WERI-Rb-1 (cell line): ENCODE measurements at regions not wholly inside any gene's neighbourhood (a gene's known extent, or its start where the extent isn't known, plus 50 kb on each side); places are given as distances from the start of the nearest gene placed in this dataset.

ENCODE experiments used
- DNase-seq: peaks from one replicate; pipeline ENCODE4 v3.0.0-alpha.2; 2020
- H3K27ac ChIP-seq: fragments of 250-450 bp; sonication (Bioruptor Pico); 2 replicates; pipeline ENCODE4 v1.5.1; 2020; ENCODE audit warnings: mild to moderate bottlenecking, moderate library complexity
- H3K27me3 ChIP-seq: fragments of 250-450 bp; sonication (Bioruptor Pico); 2 replicates; pipeline ENCODE4 v1.5.1; 2021; ENCODE audit warnings: mild to moderate bottlenecking, low read depth, moderate library complexity; ENCODE audit not compliant: insufficient read depth, severe bottlenecking
- H3K36me3 ChIP-seq: fragments of 250-450 bp; sonication (Bioruptor Pico); 2 replicates; pipeline ENCODE4 v1.5.1; 2020; ENCODE audit warnings: mild to moderate bottlenecking, moderate library complexity
- H3K4me3 ChIP-seq: 2 replicates; pipeline ENCODE4 v1.5.1; 2011; ENCODE audit warnings: low read depth, mild to moderate bottlenecking, control low read depth, low read length
- H3K9me3 ChIP-seq: fragments of 250-450 bp; sonication (Bioruptor Pico); 2 replicates; pipeline ENCODE4 v1.5.1; 2021; ENCODE audit warnings: mild to moderate bottlenecking, moderate library complexity; ENCODE audit not compliant: severe bottlenecking
- TF ChIP-seq, protein P1 (sequence below): IDR thresholded peaks from 2 replicates; pipeline ENCODE4 v1.5.1; 2011; ENCODE audit warnings: low read depth, mild to moderate bottlenecking, control low read depth, inconsistent platforms, low read length

DNA sequence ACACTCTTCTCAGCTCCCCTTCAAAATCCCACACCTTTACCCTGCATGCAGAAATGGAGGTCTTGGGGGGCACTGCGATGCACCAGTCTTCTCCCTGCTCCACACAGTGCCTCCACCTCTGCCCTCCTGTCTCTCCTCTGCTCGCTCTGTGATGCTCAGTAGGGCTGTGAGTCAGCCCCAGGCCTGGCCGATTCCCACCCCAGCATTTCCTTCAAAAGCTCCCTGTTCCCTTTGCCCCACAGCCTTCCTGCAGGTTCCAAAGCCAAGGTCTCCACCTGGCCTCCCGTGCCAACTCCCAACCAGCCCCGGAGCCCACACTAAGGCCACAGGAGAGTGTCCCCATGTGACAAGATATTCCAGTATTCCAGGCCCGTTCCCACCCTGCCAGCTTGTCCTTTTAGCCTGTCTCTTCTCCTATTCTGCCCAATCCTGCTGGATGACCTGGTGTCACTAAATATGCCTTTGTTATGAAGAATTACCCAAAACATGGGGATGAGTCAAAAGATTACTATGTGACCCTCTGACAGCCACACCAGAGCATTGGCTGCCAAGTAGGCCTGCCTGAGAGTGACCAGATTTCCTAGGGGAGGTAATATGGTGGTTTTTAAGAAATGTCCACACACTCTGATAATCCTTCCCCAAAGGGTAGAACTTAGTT, 118.9 kb upstream of the NXT1 start:
- TF ChIP-seq, protein P1, sequence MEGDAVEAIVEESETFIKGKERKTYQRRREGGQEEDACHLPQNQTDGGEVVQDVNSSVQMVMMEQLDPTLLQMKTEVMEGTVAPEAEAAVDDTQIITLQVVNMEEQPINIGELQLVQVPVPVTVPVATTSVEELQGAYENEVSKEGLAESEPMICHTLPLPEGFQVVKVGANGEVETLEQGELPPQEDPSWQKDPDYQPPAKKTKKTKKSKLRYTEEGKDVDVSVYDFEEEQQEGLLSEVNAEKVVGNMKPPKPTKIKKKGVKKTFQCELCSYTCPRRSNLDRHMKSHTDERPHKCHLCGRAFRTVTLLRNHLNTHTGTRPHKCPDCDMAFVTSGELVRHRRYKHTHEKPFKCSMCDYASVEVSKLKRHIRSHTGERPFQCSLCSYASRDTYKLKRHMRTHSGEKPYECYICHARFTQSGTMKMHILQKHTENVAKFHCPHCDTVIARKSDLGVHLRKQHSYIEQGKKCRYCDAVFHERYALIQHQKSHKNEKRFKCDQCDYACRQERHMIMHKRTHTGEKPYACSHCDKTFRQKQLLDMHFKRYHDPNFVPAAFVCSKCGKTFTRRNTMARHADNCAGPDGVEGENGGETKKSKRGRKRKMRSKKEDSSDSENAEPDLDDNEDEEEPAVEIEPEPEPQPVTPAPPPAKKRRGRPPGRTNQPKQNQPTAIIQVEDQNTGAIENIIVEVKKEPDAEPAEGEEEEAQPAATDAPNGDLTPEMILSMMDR: no peak
- no peak for DNase-seq
- Histone ChIP-seq H3K36me3 (no peaks in the 10 kb centered on the region), H3K9me3 (no peaks in the 10 kb centered on the region), H3K4me3 (no peak overlapping the region), H3K27me3 (peaks cover 85% of the 10 kb centered on the region), H3K27ac (no peak overlapping the region)

DNA sequence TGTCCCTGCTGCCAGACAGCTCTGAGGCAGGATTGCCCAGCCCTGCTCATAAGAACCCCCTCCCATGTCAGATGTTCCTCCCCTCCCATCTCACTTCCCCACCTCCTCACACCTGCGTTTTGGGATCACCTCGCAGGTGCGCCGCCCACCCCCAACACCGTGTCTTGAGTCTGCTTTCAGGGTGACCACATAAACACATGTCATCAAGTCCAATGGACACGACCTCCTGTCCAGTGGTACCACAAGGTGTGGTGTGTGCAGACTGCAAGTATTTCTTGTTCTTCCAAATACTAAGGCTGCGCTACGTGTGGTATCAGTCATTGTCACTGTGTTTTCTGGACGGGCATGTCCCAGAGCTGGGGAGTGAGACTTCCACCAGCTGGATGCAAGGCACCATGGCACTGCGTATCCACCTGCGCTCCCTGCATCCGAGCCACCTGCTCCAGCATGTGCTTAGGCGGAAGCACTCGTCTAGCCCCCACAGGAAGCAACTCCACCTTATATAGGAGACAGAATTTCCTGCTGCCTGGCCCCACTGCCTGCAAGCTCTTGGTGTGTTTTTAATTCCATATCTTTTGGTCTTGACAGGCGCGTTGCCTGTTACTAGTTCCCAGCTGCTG, 119.7 kb upstream of the NXT1 start:
- Histone ChIP-seq H3K9me3 (no peaks in the 10 kb centered on the region), H3K27ac (no peak overlapping the region), H3K4me3 (no peak overlapping the region), H3K27me3 (peaks cover 82% of the 10 kb centered on the region), H3K36me3 (no peaks in the 10 kb centered on the region)
- TF ChIP-seq, protein P1: no peak
- no peak for DNase-seq

DNA sequence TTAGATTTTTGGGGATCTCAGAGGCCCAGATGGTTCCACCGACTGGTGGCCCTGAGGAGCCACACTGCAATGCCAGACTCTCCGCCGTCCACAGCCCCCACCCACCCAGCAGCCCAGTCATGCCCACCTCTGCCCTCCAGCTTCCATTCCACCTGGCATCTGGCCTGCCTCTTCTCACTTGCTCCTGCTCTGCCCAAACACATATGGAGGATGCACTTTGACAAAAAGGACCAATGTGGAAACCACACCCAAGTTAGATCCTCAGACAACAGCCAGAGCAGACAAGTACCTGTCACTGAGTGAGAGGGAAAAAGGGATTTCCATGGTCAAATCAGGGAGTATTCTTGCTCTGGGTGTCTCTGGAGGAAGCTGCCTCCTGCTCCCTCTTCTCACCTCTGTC, 120.6 kb upstream of the NXT1 start:
- no peak overlapping the region for H3K27ac ChIP-seq
- H3K27me3 ChIP-seq: peaks cover 82% of the 10 kb centered on the region
- no peaks in the 10 kb centered on the region for H3K36me3 ChIP-seq
- DNase-seq: no peak
- TF ChIP-seq, protein P1: no peak
- H3K9me3 ChIP-seq: no peaks in the 10 kb centered on the region
- no peak overlapping the region for H3K4me3 ChIP-seq

DNA sequence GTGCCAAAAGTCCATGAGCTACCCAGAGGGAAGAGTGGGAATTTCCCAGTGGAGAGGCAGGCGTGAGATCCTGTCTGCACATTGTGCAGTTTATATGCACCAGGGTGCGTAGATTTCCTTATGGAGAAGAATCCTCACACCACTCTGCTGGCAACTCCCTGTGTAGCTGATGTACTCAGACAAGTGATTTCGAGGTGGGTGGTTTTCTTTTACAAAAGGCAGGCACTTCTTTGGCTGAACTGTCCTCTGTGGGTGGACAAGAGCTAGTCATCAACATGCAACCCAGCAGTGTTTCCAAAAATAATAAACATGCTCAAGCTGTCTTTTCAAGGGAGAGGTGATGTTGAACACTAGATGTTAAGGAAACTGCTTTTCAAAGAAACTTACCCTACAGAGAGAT, 121.7 kb upstream of the NXT1 start:
- Histone ChIP-seq H3K27ac (no peak overlapping the region), H3K9me3 (no peaks in the 10 kb centered on the region), H3K36me3 (no peaks in the 10 kb centered on the region), H3K4me3 (no peak overlapping the region), H3K27me3 (peaks cover 82% of the 10 kb centered on the region)
- DNase-seq: no peak
- TF ChIP-seq, protein P1: no peak

DNA sequence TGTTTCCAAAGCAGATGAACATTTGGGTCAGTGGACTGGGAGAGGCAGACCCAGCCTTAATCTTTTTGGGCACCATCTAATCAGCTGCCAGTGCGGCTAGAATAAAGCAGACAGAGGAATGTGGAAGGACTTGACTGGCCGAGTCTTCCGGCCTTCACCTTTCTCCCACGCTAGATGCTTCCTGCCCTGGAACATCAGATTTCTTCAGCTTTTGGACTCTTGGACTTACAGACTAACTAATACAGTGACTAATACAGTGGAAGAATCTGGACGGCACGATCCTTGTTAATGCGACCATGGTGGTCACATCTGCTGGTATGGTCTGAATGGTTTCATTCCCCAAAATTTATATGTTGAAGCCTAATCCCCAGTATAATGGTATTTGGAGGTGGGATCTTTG, 122.6 kb upstream of the NXT1 start:
- Histone ChIP-seq H3K4me3 (no peak overlapping the region), H3K27me3 (peaks cover 75% of the 10 kb centered on the region), H3K27ac (no peak overlapping the region), H3K9me3 (no peaks in the 10 kb centered on the region), H3K36me3 (no peaks in the 10 kb centered on the region)
- DNase-seq: no peak
- TF ChIP-seq, protein P1: no peak

DNA sequence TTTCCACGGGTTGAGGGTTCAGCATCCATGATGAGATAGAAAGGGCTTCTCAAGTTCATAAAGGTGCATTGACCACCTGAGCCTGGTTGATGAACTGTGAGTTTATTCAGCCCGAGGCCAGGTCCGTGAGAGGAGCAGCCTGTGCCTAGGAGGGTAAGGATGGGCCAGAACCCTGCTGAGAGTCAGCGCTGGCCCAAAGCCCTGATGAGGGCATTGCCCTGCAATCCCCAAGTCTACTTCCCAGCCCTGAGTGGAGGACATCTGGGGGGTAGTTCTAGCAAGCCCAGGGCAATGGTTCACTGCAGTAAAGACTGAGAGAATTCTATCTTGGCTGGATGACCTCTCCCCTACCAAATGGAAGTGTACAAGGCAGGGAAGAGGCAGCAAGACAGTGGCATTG, 123.3 kb upstream of the NXT1 start:
- DNase-seq: no peak
- H3K4me3 ChIP-seq: no peak overlapping the region
- peaks cover 68% of the 10 kb centered on the region for H3K27me3 ChIP-seq
- no peak overlapping the region for H3K27ac ChIP-seq
- no peaks in the 10 kb centered on the region for H3K36me3 ChIP-seq
- no peaks in the 10 kb centered on the region for H3K9me3 ChIP-seq
- TF ChIP-seq, protein P1: no peak
